ENCODE measurements at regions not wholly inside any gene's neighbourhood (a gene's known extent, or its start where the extent isn't known, plus 50 kb on each side); places are given as distances from the start of the nearest gene placed in this dataset.

- DNase-seq: no peak
These were observed 257.3 kb upstream of the FOXQ1 start for GRCh38 chr6:1054653-1055014.

- DNase-seq: no peak
These were observed 258.3 kb upstream of the FOXQ1 start for GRCh38 chr6:1053586-1053985.

GRCh38 chr6:1052262-1052661 lies 259.6 kb upstream of the FOXQ1 start:
- DNase-seq: no peak

- DNase-seq: no peak
These were observed 262.0 kb upstream of the FOXQ1 start for GRCh38 chr6:1049900-1050299.

- no peak for DNase-seq
These were observed 262.7 kb upstream of the FOXQ1 start for GRCh38 chr6:1049170-1049569.

GRCh38 chr6:1047981-1048541 lies 263.8 kb upstream of the FOXQ1 start:
- DNase-seq: no peak

GRCh38 chr6:1045239-1045638 lies 266.7 kb upstream of the FOXQ1 start:
- DNase-seq: no peak

- no peak for DNase-seq
These were observed 267.7 kb upstream of the FOXQ1 start for GRCh38 chr6:1044040-1044836.

- peak; percentile 49 for DNase-seq
These were observed 268.5 kb upstream of the FOXQ1 start for GRCh38 chr6:1043458-1043836.

GRCh38 chr6:1042583-1043457 lies 269.1 kb upstream of the FOXQ1 start:
- no peak for DNase-seq

GRCh38 chr6:1040393-1040792 lies 271.5 kb upstream of the FOXQ1 start:
- DNase-seq: no peak

GRCh38 chr6:1039746-1040145 lies 272.2 kb upstream of the FOXQ1 start:
- no peak for DNase-seq

GRCh38 chr6:1039191-1039590 lies 272.7 kb upstream of the FOXQ1 start:
- no peak for DNase-seq

GRCh38 chr6:1037430-1038202 lies 274.3 kb upstream of the FOXQ1 start:
- DNase-seq: no peak

GRCh38 chr6:1035401-1035800 lies 276.5 kb upstream of the FOXQ1 start:
- DNase-seq: no peak

GRCh38 chr6:1031720-1032119 lies 280.2 kb upstream of the FOXQ1 start:
- DNase-seq: no peak

GRCh38 chr6:1029141-1029540 lies 282.8 kb upstream of the FOXQ1 start:
- no peak for DNase-seq

- DNase-seq: no peak
These were observed 283.2 kb upstream of the FOXQ1 start for GRCh38 chr6:1028723-1029122.

- DNase-seq: no peak
These were observed 283.9 kb upstream of the FOXQ1 start for GRCh38 chr6:1027795-1028569.

GRCh38 chr6:1027109-1027794 lies 284.6 kb upstream of the FOXQ1 start:
- peak; percentile 61 for DNase-seq

GRCh38 chr6:1025821-1026220 lies 286.1 kb upstream of the FOXQ1 start:
- DNase-seq: no peak

All from fibroblast of skin of scalp (primary cell).